KMS-11 (cell line): ENCODE measurements at regions not wholly inside any gene's neighbourhood (a gene's known extent, or its start where the extent isn't known, plus 50 kb on each side); places are given as distances from the start of the nearest gene placed in this dataset.

Source experiments
- H2AFZ ChIP-seq: fragments of 200-600 bp; sonication (generic); 2 replicates; pipeline ENCODE4 v1.6.1; 2016; ENCODE audit warnings: antibody characterized with exemption, mixed run types, low read depth
- H3K27ac ChIP-seq: fragments of 200-600 bp; sonication (generic); 2 replicates; pipeline ENCODE4 v1.6.1; 2016; ENCODE audit warnings: mild to moderate bottlenecking, mixed run types
- H3K27me3 ChIP-seq: fragments of 200-600 bp; sonication (generic); 2 replicates; pipeline ENCODE4 v1.6.1; 2017; ENCODE audit warnings: mild to moderate bottlenecking, low read depth, mixed run types, moderate library complexity; ENCODE audit not compliant: insufficient read depth
- H3K36me3 ChIP-seq: fragments of 200-600 bp; sonication (generic); 2 replicates; pipeline ENCODE4 v1.6.1; 2017; ENCODE audit warnings: mild to moderate bottlenecking, mixed run types; ENCODE audit not compliant: insufficient read depth
- H3K4me1 ChIP-seq: fragments of 200-600 bp; sonication (generic); 2 replicates; pipeline ENCODE4 v1.6.1; 2016; ENCODE audit warnings: mild to moderate bottlenecking, low read depth, mixed run types; ENCODE audit not compliant: poor library complexity, severe bottlenecking
- H3K4me2 ChIP-seq: fragments of 200-600 bp; sonication (generic); 2 replicates; pipeline ENCODE4 v1.7.0; 2016; ENCODE audit warnings: mild to moderate bottlenecking, mixed run types
- H3K4me3 ChIP-seq: fragments of 200-600 bp; sonication (generic); IDR thresholded peaks from 2 replicates; pipeline ENCODE4 v1.6.1; 2017; ENCODE audit warnings: low read depth, low read length, mixed read lengths; ENCODE audit not compliant: insufficient read depth
- H3K79me2 ChIP-seq: fragments of 200-600 bp; sonication (generic); 2 replicates; pipeline ENCODE4 v1.6.1; 2016; ENCODE audit warnings: low read depth, mixed run types; ENCODE audit not compliant: insufficient read depth
- H3K9ac ChIP-seq: fragments of 200-600 bp; sonication (generic); 2 replicates; pipeline ENCODE4 v1.6.1; 2016; ENCODE audit warnings: mild to moderate bottlenecking, mixed run types
- H4K20me1 ChIP-seq: fragments of 200-600 bp; sonication (generic); 2 replicates; pipeline ENCODE4 v1.6.1; 2016; ENCODE audit warnings: mild to moderate bottlenecking, mixed run types; ENCODE audit not compliant: insufficient read depth
- TF ChIP-seq, protein P1 (sequence below): fragments of 200-600 bp; sonication (generic); conservative IDR thresholded peaks from 2 replicates; pipeline ENCODE4 v1.6.1; 2017; ENCODE audit warnings: low read depth, mild to moderate bottlenecking, antibody characterized with exemption, low read length, moderate library complexity, mixed read lengths

DNA sequence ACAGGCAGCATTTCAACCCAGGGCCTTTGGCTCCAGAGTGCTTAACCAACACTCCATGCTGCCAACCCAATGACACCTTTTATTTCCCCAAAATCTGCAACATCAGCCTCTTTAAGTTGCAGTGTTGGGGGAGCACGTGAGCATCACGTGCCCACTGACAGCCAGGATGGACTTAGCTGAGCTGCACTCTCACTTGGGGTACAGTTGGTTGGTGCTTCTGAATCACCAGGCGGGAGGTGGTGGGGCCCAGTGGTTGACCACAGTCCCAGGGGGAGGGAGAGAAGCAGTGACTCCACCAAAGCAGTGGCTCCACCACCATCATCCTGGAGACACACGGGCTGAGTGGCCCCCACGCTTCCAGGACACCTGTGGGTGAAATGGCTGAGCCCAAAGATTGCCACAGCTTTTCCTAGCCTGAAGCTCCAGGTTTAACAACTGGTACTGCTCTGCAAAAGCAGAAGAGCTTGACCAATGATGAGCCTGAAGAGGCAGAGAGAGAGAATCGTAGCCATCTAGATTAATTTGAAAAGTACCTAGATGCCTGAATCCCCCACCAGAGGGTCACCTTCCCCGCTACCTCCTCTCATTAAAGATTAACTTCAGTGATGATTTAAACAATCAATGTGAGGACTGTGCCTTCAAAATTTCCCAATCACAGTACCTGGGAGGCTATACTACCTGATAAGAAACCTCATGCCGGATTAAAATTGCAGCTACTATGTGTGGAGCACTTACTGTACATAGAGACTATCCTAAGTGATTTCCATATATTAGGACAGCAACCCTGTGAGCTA, 193.8 kb downstream of the FOXO1 start:
- Histone ChIP-seq H3K4me3 (no peak overlapping the region), H3K9ac (no peak overlapping the region), H3K4me2 (no peak overlapping the region), H3K4me1 (no peaks in the 10 kb centered on the region), H3K36me3 (no peaks in the 10 kb centered on the region), H3K27ac (no peak overlapping the region), H3K27me3 (no peaks in the 10 kb centered on the region), H4K20me1 (no peaks in the 10 kb centered on the region), H2AFZ (no peak overlapping the region), H3K79me2 (no peaks in the 10 kb centered on the region)
- TF ChIP-seq, protein P1, sequence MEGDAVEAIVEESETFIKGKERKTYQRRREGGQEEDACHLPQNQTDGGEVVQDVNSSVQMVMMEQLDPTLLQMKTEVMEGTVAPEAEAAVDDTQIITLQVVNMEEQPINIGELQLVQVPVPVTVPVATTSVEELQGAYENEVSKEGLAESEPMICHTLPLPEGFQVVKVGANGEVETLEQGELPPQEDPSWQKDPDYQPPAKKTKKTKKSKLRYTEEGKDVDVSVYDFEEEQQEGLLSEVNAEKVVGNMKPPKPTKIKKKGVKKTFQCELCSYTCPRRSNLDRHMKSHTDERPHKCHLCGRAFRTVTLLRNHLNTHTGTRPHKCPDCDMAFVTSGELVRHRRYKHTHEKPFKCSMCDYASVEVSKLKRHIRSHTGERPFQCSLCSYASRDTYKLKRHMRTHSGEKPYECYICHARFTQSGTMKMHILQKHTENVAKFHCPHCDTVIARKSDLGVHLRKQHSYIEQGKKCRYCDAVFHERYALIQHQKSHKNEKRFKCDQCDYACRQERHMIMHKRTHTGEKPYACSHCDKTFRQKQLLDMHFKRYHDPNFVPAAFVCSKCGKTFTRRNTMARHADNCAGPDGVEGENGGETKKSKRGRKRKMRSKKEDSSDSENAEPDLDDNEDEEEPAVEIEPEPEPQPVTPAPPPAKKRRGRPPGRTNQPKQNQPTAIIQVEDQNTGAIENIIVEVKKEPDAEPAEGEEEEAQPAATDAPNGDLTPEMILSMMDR = no peak

DNA sequence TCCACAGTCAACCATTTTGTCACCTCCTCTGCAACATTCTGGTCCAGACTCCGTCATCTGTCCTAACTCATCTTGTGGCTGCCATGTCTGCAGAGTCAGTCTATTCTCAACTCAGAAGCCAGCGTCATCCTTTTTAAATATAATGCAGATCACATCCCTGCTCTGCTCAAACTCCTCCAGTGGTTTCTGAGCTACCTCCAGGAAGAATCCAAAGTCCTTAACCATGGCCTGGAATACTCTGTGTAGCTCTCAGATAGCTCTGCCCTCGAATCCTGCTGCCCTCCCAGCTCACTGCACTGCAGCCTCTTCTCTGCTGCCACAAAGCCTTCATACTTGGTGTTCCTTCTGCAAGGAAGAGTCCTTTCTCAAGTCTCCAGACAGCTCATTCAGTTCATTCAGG, 190.8 kb downstream of the FOXO1 start:
- TF ChIP-seq, protein P1 = no peak
- Histone ChIP-seq H3K79me2 (no peaks in the 10 kb centered on the region), H3K9ac (no peak overlapping the region), H3K36me3 (no peaks in the 10 kb centered on the region), H4K20me1 (no peaks in the 10 kb centered on the region), H3K4me3 (no peak overlapping the region), H3K4me2 (no peak overlapping the region), H3K27ac (no peak overlapping the region), H2AFZ (no peak overlapping the region), H3K27me3 (no peaks in the 10 kb centered on the region), H3K4me1 (no peaks in the 10 kb centered on the region)

DNA sequence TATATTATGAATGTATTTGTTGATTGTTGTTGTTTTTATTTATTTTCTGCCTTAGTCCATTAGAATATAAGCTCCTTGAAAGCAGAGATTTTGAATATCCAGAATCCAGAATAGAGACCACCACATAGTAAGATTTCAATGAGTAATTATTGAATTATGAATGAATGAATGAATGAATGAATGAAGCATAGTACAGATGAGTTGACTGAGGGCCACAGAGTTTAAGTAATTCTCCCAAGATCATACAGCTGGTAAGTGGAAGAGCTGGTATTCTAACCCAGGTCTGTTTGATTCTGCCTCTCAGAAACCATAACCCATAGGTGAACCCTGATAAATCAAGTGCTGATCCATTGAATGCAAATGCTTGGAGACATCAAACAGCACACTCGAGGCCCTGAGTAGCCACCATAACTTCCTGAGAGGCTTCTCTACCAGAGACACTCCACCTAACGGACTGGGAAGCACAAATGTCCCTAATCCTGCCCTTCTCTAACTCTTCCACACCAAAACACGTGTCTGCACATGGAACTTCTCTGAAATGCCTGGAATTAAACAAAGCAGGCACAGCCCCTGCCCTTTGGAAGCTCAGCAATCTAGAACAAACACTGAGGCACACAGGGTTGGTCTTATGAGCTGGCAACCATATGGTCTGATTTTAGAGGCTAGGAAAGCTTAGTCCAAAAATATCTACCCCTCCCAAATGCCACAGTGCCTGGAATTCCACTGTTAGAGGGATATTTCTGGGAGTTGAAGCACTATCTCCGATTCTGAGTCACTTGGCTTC, 190.1 kb downstream of the FOXO1 start:
- Histone ChIP-seq H3K79me2 (no peaks in the 10 kb centered on the region), H3K4me3 (no peak overlapping the region), H3K27ac (no peak overlapping the region), H3K36me3 (no peaks in the 10 kb centered on the region), H3K4me2 (no peak overlapping the region), H4K20me1 (no peaks in the 10 kb centered on the region), H3K4me1 (no peaks in the 10 kb centered on the region), H3K9ac (no peak overlapping the region), H2AFZ (no peak overlapping the region), H3K27me3 (no peaks in the 10 kb centered on the region)
- TF ChIP-seq, protein P1 = no peak

DNA sequence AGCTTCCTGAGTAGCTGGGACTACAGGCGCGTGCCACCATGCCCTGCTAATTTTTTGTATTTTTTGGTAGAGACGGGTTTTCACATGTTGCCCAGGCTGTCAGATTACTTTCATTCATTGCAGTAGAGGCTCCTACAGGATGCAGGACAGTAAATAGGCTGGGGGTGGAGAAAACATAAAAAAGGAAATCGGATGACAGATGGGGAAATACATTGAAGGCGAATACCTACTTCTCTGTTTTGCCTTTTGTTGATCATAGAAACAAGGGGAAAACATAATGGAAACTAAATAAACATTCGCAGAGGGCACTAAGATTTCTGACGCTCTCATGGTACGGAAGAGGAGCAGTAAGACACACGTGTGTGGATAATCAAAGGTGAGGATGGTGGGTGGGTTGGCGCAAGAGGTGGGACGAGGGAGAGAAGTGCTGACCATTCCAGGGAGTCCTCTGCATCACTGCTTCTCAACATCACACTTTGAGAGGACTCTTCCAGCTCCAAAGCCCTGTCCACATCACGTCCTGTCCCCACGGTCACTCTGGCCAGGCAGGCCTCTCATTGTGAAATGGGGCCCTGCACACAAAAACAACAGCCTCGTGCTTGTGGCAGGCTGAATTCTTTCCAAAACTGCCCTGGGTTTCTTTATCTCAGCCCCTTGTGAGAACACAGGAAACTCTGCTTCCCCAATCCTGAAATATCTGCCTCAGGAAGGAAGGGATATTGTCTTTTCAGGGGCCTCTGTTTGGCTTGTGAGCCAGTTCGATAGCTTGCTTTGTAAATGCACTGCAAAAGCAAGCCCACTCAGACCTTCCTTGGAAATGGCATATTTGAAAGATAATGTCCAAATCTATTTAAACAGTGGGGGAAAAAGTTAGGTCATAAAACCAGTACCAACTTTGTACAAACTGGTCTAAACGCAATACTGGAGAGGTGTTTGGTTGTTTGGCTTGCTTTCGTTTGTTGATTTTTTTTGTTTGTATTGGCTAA, 188.5 kb downstream of the FOXO1 start:
- Histone ChIP-seq H3K79me2 (no peaks in the 10 kb centered on the region), H2AFZ (no peak overlapping the region), H3K27me3 (no peaks in the 10 kb centered on the region), H3K4me3 (no peak overlapping the region), H3K4me2 (no peak overlapping the region), H3K4me1 (no peaks in the 10 kb centered on the region), H4K20me1 (no peaks in the 10 kb centered on the region), H3K9ac (no peak overlapping the region), H3K27ac (no peak overlapping the region), H3K36me3 (no peaks in the 10 kb centered on the region)
- TF ChIP-seq, protein P1 = no peak
